Endothelial cell of umbilical vein (primary cell): ENCODE measurements at regions not wholly inside any gene's neighbourhood (a gene's known extent, or its start where the extent isn't known, plus 50 kb on each side); places are given as distances from the start of the nearest gene placed in this dataset.

ENCODE experiments used
- BruUV-seq: library from RNA; stranded (reverse); fragments of 400-500 nt; replicated peaks from 2 replicates; lab custom pipeline; 2021; lab: Mats Ljungman, UMichigan
- CTCF ChIA-PET: fragments of 300-600, 350-600 bp; sonication (Branson Sonifier 250); formaldehyde crosslinking; loops from one replicate; lab custom pipeline; 2021; ENCODE audit warnings: antibody characterized with exemption, inconsistent platforms; lab: Charles Lee
- POLR2A ChIA-PET: fragments of 300-600, 350-600 bp; sonication (Branson Sonifier 250); formaldehyde crosslinking; loops from one replicate; lab custom pipeline; 2021; ENCODE audit warnings: antibody characterized with exemption, inconsistent platforms; lab: Charles Lee
- DNase-seq: peaks from one replicate; pipeline ENCODE4 v3.0.0-alpha.2; 2011; ENCODE audit warnings: low read depth, low spot score
- FAIRE-seq: peaks from 2 replicates; lab custom pipeline; 2011; peaks lifted over from hg19 to GRCh38; lab: Jason Lieb, UNC
- H2AFZ ChIP-seq: 2 replicates; pipeline ENCODE4 v1.6.0; 2012; ENCODE audit warnings: low read depth, low read length, control low read depth, inconsistent platforms
- H3K27ac ChIP-seq: 2 replicates; pipeline ENCODE4 v1.5.1; 2011; ENCODE audit warnings: low read depth, mild to moderate bottlenecking, control low read depth, low read length, moderate library complexity; ENCODE audit not compliant: insufficient read depth
- H3K27me3 ChIP-seq, 2 experiments: 2 replicates each; pipeline versions ENCODE4 v1.6.0 to v1.6.1; 2011; ENCODE audit warnings: low read length in 2 of 2, mixed read lengths in 1 of 2; ENCODE audit not compliant: control insufficient read depth in 2 of 2, insufficient read depth in 2 of 2
- H3K36me3 ChIP-seq, 2 experiments: 2 replicates in 1 of 2; 3 replicates in 1 of 2; pipeline ENCODE4 v1.5.1; 2011; ENCODE audit warnings: low read length in 2 of 2, mild to moderate bottlenecking in 1 of 2, moderate library complexity in 1 of 2; ENCODE audit not compliant: control insufficient read depth in 2 of 2, insufficient read depth in 2 of 2; ENCODE audit errors: extremely low read depth in 1 of 2
- H3K4me1 ChIP-seq: 3 replicates; pipeline ENCODE4 v1.5.1; 2011; ENCODE audit warnings: mild to moderate bottlenecking, low read length; ENCODE audit not compliant: control insufficient read depth, insufficient read depth; ENCODE audit errors: extremely low read depth
- H3K4me2 ChIP-seq: 2 replicates; pipeline ENCODE4 v1.6.1; 2011; ENCODE audit warnings: low read length, control low read depth, mixed read lengths; ENCODE audit not compliant: insufficient read depth
- H3K4me3 ChIP-seq, 3 experiments: fragments of 200-600 bp in 1 of 3; sonication (generic), shearing (Covaris generic) in 1 of 3; replicated peaks in 1 of 3; 2 replicates each; pipeline ENCODE4 v1.5.1; 2011 to 2016; ENCODE audit warnings: control low read depth in 3 of 3, low read length in 3 of 3, mild to moderate bottlenecking in 2 of 3, inconsistent platforms in 1 of 3, low read depth in 1 of 3, moderate library complexity in 1 of 3; ENCODE audit not compliant: insufficient read depth in 1 of 3
- H3K79me2 ChIP-seq: 2 replicates; pipeline ENCODE4 v1.6.0; 2012; ENCODE audit warnings: low read length, inconsistent platforms; ENCODE audit not compliant: control insufficient read depth, insufficient read depth
- H3K9ac ChIP-seq: replicated peaks from 2 replicates; pipeline ENCODE3; 2011; ENCODE audit warnings: low read length, control low read depth; ENCODE audit not compliant: insufficient read depth; ENCODE audit errors: extremely low read depth
- H3K9me1 ChIP-seq: replicated peaks from 3 replicates; pipeline ENCODE4 v1.6.0; 2011; ENCODE audit warnings: mild to moderate bottlenecking, low read length; ENCODE audit not compliant: control insufficient read depth, insufficient read depth; ENCODE audit errors: extremely low read depth
- H3K9me3 ChIP-seq: replicated peaks from 2 replicates; pipeline ENCODE4 v1.5.1; 2012; ENCODE audit warnings: low read length, inconsistent platforms; ENCODE audit not compliant: control insufficient read depth, insufficient read depth
- H4K20me1 ChIP-seq: replicated peaks from 2 replicates; pipeline ENCODE3; 2011; ENCODE audit warnings: mild to moderate bottlenecking, low read length; ENCODE audit not compliant: control insufficient read depth, insufficient read depth; ENCODE audit errors: extremely low read depth
- CTCF ChIP-seq, 2 donors: IDR thresholded peaks; 1 replicate in 1 of 2; 2 replicates in 1 of 2; pipeline ENCODE4 v1.5.1; 2011; ENCODE audit warnings: low read length in 2 of 2, mild to moderate bottlenecking in 2 of 2, moderate library complexity in 2 of 2, control low read depth in 1 of 2, inconsistent platforms in 1 of 2, low read depth in 1 of 2; ENCODE audit not compliant: insufficient read depth in 1 of 2; ENCODE audit errors: extremely low read depth in 1 of 2
- EZH2 ChIP-seq: IDR thresholded peaks from 2 replicates; pipeline ENCODE4 v1.6.1; 2012; ENCODE audit warnings: borderline replicate concordance, low read depth, mild to moderate bottlenecking, moderate library complexity, low read length, inconsistent platforms; ENCODE audit not compliant: severe bottlenecking
- FOS ChIP-seq: IDR thresholded peaks from 2 replicates; pipeline ENCODE4 v1.6.1; 2011; ENCODE audit warnings: mild to moderate bottlenecking, low read length, moderate library complexity, borderline replicate concordance; ENCODE audit not compliant: insufficient read depth
- GATA2 ChIP-seq: IDR thresholded peaks from 2 replicates; pipeline ENCODE4 v1.7.0; 2011; ENCODE audit warnings: low read depth, mild to moderate bottlenecking, moderate library complexity, mixed read lengths, low read length; ENCODE audit not compliant: insufficient read length, insufficient read depth
- JUN ChIP-seq: IDR thresholded peaks from 2 replicates; pipeline ENCODE4 v1.6.1; 2011; ENCODE audit warnings: borderline replicate concordance, low read depth; ENCODE audit not compliant: insufficient read length, insufficient read depth
- MAX ChIP-seq: IDR thresholded peaks from 2 replicates; pipeline ENCODE4 v1.6.1; 2011; ENCODE audit not compliant: insufficient read depth, insufficient read length
- MYC ChIP-seq: IDR thresholded peaks from one replicate; pipeline ENCODE4 v1.6.1; 2011; ENCODE audit warnings: mild to moderate bottlenecking, low read depth, low read length
- POLR2A ChIP-seq: IDR thresholded peaks from 2 replicates; pipeline ENCODE4 v1.6.1; 2012; ENCODE audit warnings: low read depth, mild to moderate bottlenecking, control low read depth, low read length
- POLR2AphosphoS5 ChIP-seq: IDR thresholded peaks from 2 replicates; pipeline ENCODE4 v1.6.1; 2012; ENCODE audit warnings: low read depth, mild to moderate bottlenecking, control low read depth, low read length, moderate library complexity; ENCODE audit not compliant: insufficient read depth
- dilution Hi-C: fragments of 300-500 bp; cut with MboI; formaldehyde crosslinking; loops from one replicate; pipeline ENCODE4 v1.15.0; 2019; ENCODE audit warnings: low sequenced_read_pairs; ENCODE audit not compliant: extremely low pct_ligation_motif_present
- intact Hi-C: fragments of 100-400 bp; cut with micrococcal nuclease; formaldehyde crosslinking; loops from one replicate; pipeline ENCODE4 v1.10.0; 2022

- no peak overlapping the region for H3K9ac ChIP-seq
- FAIRE-seq (no peak), DNase-seq (no peak)
- CTCF ChIA-PET, result no interaction called here
- TF ChIP-seq FOS, result no peak
- no peak for TF ChIP-seq POLR2AphosphoS5
- TF ChIP-seq EZH2, result no peak
- TF ChIP-seq POLR2A, result no peak
- TF ChIP-seq CTCF (IDR thresholded peaks at IDR 0.05; ENCODE audit: extremely low read depth in 1 of 2, insufficient read depth in 1 of 2, low read depth in 1 of 2, low read length in 2 of 2), result no peak
- no peak for TF ChIP-seq MYC
- no peak for TF ChIP-seq MAX
- TF ChIP-seq JUN, result no peak
- TF ChIP-seq GATA2, result no peak
- no peaks in the 10 kb centered on the region for H3K4me1 ChIP-seq
- no peak overlapping the region for H3K4me2 ChIP-seq
- H2AFZ ChIP-seq, result no peak overlapping the region
- intact Hi-C loops (no loop called here), dilution Hi-C loops (no loop called here)
- POLR2A ChIA-PET, result no interaction called here
- no peaks in the 10 kb centered on the region for H3K9me1 ChIP-seq
- no peak overlapping the region for H3K27ac ChIP-seq
- no peaks in the 10 kb centered on the region for H4K20me1 ChIP-seq
- H3K4me3 ChIP-seq, result no peak overlapping the region
- BruUV-seq, result no TSS peak
- no peaks in the 10 kb centered on the region for H3K27me3 ChIP-seq
- H3K9me3 ChIP-seq, result no peaks in the 10 kb centered on the region
- no peaks in the 10 kb centered on the region for H3K79me2 ChIP-seq
- no peaks in the 10 kb centered on the region for H3K36me3 ChIP-seq
These were observed 794.8 kb upstream of the MIR17HG start for GRCh38 chr13:90552702-90553101.
